ENCODE measurements at regions not wholly inside any gene's neighbourhood (a gene's known extent, or its start where the extent isn't known, plus 50 kb on each side); places are given as distances from the start of the nearest gene placed in this dataset.

DNA sequence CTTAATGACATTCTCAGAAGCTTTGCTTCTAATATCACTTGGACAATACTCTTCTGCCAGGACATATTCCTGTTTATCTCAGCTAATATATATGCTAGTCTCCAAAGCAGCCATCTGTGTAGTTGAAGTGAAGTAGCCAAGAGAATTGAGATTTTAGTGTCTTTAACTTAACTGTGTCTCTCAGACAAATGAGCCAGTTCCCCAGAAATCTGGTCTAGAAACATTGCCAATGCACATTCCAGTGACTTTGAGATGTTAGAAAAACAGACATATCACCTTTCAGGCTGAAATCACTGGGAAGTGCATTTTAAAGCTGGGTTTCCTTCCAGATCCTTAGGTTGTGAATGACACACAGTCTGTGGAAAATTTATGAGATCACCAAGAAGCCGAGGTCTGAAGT, 114.6 kb downstream of the MTX3 start:
- TF ChIP-seq GATA3 (IDR thresholded peaks at IDR 0.05; ENCODE audit: low read depth, low read length) (no peak), GATA2 (IDR thresholded peaks at IDR 0.05; ENCODE audit: low read depth, low read length) (no peak)

DNA sequence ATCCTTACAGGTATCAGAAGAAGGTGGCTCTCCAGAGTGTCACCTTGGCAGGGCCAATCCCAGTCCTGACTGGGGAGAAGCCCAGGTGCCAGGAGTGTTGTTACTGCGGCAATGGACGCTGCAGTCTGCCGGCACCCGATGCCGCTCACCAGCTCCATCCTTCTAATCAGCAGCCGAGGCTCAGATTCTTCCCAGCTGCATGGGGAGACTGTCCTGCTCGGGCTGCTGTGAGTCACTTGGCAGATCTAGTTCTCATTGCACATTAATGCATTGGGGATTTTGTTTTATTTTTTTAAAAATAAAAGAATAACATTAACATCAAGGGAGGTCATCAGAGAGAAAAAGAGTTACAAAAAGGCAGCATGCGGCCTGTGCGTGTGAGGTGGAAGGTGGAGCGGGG, 115.8 kb downstream of the MTX3 start:
- TF ChIP-seq GATA2 (IDR thresholded peaks at IDR 0.05; ENCODE audit: low read depth, low read length) (no peak), GATA3 (IDR thresholded peaks at IDR 0.05; ENCODE audit: low read depth, low read length) (no peak)

DNA sequence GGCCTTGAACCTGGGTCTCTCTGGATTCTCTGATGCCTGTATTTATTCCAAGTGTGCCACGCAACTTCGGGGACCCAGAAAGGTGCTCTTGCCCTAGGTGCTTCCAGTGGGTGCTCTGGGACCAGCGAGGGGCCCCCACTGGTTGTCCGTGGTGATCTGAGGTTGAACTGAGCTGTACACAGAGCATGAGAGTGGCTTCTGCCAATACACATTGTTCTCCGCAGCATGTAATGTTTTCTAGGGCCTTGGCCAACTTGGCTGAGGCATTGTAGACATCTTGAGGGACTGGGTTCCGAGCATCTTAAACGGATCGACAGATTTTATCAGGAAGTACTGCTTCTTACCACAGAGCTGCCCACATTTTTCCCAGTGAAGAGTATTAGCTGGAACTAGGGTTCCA, 117.9 kb downstream of the MTX3 start:
- TF ChIP-seq GATA2 (IDR thresholded peaks at IDR 0.05; ENCODE audit: low read depth, low read length) (no peak), GATA3 (IDR thresholded peaks at IDR 0.05; ENCODE audit: low read depth, low read length) (no peak)

DNA sequence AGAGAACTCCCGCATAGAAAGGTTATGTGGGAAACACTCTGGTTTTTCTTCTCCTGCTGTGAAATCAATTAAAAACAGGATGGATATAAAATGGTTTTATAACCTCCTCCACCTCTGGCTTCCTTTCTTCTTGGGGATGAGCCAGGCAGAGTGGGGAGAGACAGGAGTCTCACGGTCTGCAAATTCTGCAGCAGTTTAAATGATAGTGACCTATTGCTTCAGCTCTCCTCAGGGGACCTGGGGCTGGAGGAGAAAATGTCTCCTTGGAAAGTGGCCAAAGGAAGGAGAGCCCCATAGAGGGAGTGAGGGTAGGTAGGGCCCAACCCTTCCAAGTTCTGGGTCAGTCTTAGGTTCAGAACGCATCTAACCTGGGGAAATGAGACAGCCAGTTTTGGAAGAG, 118.8 kb downstream of the MTX3 start:
- no peak for TF ChIP-seq GATA3 (IDR thresholded peaks at IDR 0.05; ENCODE audit: low read depth, low read length)
- TF ChIP-seq GATA2 (IDR thresholded peaks at IDR 0.05; ENCODE audit: low read depth, low read length) = no peak

DNA sequence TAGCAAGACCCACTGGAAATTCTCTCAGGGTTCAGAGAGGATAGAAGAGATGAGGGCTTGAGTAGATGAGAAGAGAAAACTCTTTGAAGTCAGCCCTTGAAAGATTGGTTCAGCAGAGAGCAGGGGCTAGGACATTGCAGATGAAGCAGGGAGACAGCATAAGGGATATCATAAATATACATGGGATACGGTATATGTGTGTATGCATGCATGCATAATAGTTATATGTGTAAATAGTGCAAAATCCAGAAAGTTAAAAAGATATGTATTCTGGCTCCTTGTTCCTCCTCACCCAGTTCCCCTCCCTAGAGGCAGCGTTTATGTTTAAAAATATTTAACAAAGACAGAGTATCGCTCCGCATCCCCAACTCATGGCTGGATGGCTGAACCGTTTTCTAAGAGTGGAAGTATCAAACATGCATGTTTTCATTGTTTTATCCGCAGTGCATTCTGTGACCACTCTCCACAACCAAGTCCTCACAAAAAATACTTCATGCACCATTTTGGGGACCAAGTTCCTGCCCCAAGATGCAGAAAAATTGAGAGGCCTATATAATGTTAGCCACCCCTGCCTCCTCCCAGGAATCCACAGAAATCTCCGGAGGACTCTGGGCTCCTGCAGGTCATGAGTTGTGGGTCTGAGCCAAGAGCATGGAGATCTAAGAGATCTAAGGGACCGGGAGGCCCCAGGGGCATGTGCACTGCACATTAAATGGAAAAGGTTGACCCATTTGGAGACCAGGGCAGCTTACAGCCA, 119.5 kb downstream of the MTX3 start:
- TF ChIP-seq GATA2 (IDR thresholded peaks at IDR 0.05; ENCODE audit: low read depth, low read length) (no peak), GATA3 (IDR thresholded peaks at IDR 0.05; ENCODE audit: low read depth, low read length) (no peak)

DNA sequence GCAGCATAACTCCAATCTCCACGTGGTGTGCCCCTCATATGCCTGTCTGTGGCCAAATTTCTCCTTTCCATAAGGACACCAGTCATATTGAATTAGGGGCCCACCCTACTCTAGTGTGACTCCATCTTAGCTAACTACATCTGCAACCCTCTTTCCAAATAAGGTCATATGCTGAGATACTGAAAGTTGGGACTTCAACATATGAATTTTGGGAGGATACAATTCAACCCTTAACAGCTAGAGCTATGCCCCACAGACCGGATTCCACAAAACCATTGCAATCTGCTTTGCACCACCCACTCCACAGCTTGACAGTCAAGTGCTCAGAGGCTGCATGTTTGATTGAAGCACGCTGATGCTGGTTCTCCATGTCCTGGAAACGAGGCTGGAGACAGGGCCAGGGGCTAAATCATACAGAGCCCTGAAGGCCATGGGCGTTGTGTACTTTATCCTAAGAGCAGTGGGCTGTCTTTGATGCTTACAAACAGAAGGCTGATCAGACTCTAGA, 122.8 kb downstream of the MTX3 start:
- TF ChIP-seq GATA3 (IDR thresholded peaks at IDR 0.05; ENCODE audit: low read depth, low read length) = no peak
- TF ChIP-seq GATA2 (IDR thresholded peaks at IDR 0.05; ENCODE audit: low read depth, low read length) = no peak

DNA sequence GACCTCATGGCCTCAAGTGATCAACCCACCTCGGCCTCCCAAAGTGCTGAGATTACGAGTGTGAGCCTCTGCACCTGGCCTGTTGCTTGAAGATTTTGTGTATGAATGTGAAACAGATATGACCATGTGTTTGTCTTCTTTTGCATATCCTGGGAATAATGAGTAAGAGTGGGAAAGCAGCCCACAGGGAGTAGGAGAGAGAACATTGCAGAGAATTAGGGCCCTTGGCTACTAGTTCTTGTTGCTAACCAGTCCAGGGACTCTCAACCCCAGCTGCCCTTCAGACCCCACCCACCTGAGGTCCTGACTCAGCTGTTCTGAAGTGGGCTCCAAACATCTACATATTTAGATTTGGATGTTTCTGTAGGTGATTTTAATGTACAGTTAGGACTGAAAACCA, 125.5 kb downstream of the MTX3 start:
- TF ChIP-seq GATA2 (IDR thresholded peaks at IDR 0.05; ENCODE audit: low read depth, low read length) = no peak
- no peak for TF ChIP-seq GATA3 (IDR thresholded peaks at IDR 0.05; ENCODE audit: low read depth, low read length)

DNA sequence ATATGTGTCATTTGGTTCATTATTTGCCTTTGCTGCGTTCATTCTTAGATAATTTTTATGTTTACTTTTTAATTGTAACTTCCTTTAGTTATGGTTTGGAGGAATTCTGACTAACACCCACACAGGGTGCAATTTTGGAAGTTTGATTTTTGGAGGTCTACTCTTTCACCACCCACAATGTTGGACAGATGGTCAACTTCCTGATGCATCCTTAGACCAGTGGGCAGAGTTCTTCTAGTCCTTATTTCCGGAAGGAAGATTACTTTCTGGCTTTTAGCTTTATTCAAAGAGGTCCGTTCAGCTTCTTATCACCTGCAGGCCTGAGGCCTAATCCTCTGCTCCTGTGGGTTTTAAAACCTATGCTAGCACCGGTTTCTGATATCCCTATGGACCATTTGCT, 126.7 kb downstream of the MTX3 start:
- no peak for TF ChIP-seq GATA3 (IDR thresholded peaks at IDR 0.05; ENCODE audit: low read depth, low read length)
- TF ChIP-seq GATA2 (IDR thresholded peaks at IDR 0.05; ENCODE audit: low read depth, low read length) = no peak

DNA sequence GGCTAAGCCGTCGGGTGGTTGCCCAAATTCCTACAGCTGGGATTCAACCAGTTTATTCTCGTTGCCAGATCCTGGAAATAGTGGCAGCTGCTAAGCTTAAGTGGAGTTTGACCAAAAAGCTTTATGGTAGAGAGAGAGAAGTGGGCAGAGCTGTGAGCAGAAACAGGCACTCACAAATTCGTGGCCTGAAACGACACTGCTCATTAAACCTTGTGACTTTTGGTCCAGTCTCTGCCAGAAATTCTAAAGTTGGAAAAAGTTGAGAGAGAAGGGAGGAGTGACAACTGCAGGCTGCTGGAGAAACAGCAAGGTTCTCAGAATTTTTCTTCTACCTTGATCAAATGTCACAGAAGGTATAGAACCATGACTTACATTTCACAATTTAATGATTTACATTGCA, 131.5 kb downstream of the MTX3 start:
- TF ChIP-seq GATA3 (IDR thresholded peaks at IDR 0.05; ENCODE audit: low read depth, low read length) (no peak), GATA2 (IDR thresholded peaks at IDR 0.05; ENCODE audit: low read depth, low read length) (no peak)

DNA sequence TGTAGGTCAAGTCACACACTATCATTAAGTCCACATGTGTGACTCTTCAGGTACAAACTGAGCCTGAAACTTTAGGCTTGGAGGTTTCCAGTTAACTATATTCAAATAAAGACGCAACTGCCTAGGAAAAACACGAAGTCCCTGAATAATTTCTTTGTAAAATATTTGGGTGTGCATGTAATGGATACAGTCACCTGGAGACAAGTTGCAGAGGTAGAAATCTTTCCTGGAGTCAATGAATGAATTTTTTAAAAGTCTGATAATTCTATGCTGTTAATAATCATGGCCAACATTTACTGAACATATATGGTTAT, 132.7 kb downstream of the MTX3 start:
- TF ChIP-seq GATA3 (IDR thresholded peaks at IDR 0.05; ENCODE audit: low read depth, low read length) (no peak), GATA2 (IDR thresholded peaks at IDR 0.05; ENCODE audit: low read depth, low read length) (no peak)

DNA sequence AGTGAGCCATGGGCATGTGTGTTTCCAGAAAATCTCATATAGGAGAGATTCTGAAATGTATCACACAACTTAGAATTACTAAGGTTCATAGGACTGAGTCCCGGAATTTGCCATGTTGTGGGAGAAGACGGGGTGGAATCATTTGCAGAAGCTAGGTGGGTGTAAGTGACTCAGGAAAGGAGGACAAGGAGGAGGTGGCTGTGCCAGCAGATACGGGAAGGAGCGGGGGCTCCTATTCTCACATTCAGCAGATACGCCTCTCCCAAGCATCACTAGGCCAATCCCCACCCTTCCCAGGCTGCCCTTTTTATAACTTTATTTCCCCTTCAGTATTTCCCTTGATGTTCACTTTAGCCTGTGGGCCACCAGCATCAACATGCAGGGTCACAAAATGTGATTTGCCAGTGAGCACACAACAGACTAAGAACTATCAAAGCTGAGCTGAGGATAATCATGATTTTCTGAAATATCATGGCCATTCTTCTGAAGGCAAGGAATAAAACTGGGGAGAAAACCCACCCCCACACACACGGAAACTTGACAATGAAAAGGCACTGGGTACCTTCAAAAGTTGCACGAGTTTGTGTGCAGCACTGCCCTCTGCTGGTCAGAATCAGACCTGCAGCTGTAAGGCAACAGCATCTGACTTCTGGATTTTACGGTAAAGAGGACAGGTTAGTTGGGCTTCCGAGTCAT, 133.2 kb downstream of the MTX3 start:
- no peak for TF ChIP-seq GATA2 (IDR thresholded peaks at IDR 0.05; ENCODE audit: low read depth, low read length)

DNA sequence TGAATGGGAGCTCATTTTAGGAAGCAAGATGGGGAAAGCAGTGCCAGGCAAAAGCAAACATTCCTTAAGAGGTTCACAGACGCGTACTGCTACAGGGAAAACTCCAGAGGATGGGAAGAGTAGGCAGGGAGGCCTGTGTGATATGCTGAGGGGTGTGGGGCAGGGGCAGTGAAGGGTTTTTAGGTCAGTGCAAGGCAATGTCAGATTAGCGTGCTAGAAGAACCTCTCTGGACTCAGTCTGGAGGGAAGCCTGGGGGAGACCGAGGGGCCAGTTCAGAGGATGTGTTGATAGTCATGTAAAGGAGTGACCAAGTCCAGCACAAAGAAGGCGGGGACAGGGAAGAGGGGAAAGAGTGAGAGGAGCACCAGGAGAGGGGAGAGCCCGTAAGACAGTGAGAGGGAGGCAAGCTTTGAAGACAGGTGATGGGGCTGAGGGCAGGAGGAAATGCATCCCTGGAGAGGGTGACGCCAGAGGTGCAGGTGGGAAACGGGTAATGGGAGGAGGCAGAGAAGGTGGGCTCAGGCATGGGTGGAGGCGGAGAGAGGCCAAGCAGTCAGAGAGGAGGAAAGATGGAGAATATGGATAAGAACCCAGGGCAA, 134.5 kb downstream of the MTX3 start:
- TF ChIP-seq GATA2 (IDR thresholded peaks at IDR 0.05; ENCODE audit: low read depth, low read length) (no peak), GATA3 (IDR thresholded peaks at IDR 0.05; ENCODE audit: low read depth, low read length) (no peak)

DNA sequence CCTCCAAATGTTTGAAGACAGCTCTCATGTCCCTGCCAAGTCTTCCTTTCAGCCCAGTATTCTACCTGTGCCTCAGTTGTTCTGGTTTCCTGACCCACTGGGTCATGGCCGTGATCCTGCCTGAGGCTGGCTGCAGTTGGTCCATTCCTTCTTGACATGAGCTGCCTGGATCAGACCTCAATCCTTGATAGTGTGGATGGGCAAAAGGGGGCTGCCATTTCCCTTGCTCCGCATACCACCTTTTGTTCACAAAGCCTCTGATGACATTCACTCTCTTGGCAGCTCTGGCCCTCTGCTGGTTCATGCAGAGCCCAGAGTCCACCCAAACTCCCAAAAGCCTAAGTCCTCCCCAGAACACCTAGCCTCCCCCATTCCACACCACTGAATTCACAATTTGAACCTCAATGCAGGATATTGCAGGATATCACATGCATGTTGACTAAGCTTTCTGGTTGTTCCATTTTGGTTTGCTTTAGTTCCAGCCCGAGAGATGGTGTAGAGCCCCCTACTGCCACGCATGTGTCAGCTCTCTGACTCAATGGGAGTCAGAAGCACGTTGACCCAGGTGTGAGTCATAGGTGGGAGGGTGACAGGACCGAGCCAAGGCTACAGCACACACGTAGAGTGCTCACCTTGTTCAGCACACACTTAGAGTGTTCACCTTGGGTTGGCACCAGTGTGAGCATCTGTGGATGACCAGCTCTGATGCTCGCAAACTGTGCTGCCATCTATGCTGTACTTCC, 137.2 kb downstream of the MTX3 start:
- no peak for TF ChIP-seq GATA3 (IDR thresholded peaks at IDR 0.05; ENCODE audit: low read depth, low read length)
- no peak for TF ChIP-seq GATA2 (IDR thresholded peaks at IDR 0.05; ENCODE audit: low read depth, low read length)

DNA sequence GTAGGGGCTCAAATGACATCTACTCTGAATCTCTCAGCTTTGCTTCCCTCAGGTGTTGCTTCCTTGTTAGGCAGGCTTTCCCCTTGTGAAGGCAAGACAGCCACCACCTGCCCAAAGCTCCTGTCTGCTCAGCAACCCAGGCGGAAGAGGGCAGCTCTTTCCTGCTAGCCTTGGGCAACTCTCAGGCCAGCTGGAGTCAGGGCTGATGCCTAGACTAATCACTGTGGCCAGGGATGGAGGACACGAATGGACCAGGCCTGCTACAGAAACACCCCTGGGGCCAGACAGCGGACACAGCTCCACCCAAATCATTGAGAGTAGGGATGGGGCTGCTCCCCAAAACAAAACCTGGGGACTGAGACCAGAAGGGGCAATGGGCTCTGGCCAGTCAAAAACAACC, 138.0 kb downstream of the MTX3 start:
- no peak for TF ChIP-seq GATA2 (IDR thresholded peaks at IDR 0.05; ENCODE audit: low read depth, low read length)
- TF ChIP-seq GATA3 (IDR thresholded peaks at IDR 0.05; ENCODE audit: low read depth, low read length) = no peak

All from SH-SY5Y (cell line).